Heart left ventricle (tissue), 13 donors: ENCODE measurements at regions not wholly inside any gene's neighbourhood (a gene's known extent, or its start where the extent isn't known, plus 50 kb on each side); places are given as distances from the start of the nearest gene placed in this dataset.

Experiments
- POLR2A ChIP-seq, 2 donors: fragments of 450-650 bp; IDR thresholded peaks; one replicate each; pipeline ENCODE4 v1.6.1; 2017; ENCODE audit warnings: antibody characterized with exemption in 2 of 2, mild to moderate bottlenecking in 2 of 2, moderate library complexity in 2 of 2
- TF ChIP-seq, protein P1 (sequence below), 12 donors: fragments of 200-600 bp; sonication (generic) in 4 of 12; IDR thresholded peaks; one replicate each; pipeline versions ENCODE4 v1.5.0 to v1.8.0; 2018 to 2022; ENCODE audit warnings: antibody characterized with exemption in 12 of 12, mild to moderate bottlenecking in 5 of 12
- donor health status: ischemic (EF 13 %, LVEDD 7.1; RV severe dilation, severe dysfunction).
- donor health status: DM: no; HTN: yes; CAD: no.
- donor health status: DM: no; HTN: no; CAD: no.
- donor health status: ischemic (EF 25% LVEDD 6.9; RV normal size, moderate dysfunction).
- donor health status: ischemic (EF 25% LVEDD 5.7; RV mildly dilated, moderate dysfunction).
- donor health status: ischemic (EF 35%, LVEDD 5.7; RV mildly dilated, moderate dysfunction).
- donor health status: nonischemic (EF 11% LVEDD 7.7; RV severe dilation, severe dysfunction).
- donor health status: DM: yes; HTN: yes; CAD: no.
- donor health status: PGD.
- donor health status: ischemic (EF 29% LVEDD 5.4; RV normal size, mild dysfunction).
- donor health status: nonischemic (EF 23%, LVEDD 6.1; RV moderate dilation, normal function).

GRCh38 chr13:24627946-24628345 is 52.3 kb upstream of the ATP12A start:
- TF ChIP-seq, protein P1, sequence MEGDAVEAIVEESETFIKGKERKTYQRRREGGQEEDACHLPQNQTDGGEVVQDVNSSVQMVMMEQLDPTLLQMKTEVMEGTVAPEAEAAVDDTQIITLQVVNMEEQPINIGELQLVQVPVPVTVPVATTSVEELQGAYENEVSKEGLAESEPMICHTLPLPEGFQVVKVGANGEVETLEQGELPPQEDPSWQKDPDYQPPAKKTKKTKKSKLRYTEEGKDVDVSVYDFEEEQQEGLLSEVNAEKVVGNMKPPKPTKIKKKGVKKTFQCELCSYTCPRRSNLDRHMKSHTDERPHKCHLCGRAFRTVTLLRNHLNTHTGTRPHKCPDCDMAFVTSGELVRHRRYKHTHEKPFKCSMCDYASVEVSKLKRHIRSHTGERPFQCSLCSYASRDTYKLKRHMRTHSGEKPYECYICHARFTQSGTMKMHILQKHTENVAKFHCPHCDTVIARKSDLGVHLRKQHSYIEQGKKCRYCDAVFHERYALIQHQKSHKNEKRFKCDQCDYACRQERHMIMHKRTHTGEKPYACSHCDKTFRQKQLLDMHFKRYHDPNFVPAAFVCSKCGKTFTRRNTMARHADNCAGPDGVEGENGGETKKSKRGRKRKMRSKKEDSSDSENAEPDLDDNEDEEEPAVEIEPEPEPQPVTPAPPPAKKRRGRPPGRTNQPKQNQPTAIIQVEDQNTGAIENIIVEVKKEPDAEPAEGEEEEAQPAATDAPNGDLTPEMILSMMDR (IDR thresholded peaks at IDR 0.05), result no peak
- TF ChIP-seq POLR2A (IDR thresholded peaks at IDR 0.05), result no peak
